ENCODE measurements at regions not wholly inside any gene's neighbourhood (a gene's known extent, or its start where the extent isn't known, plus 50 kb on each side); places are given as distances from the start of the nearest gene placed in this dataset.

- DNase-seq (ENCODE audit: low spot score): no peak
Observed at GRCh38 chr13:58998716-58999115, 1165.0 kb downstream of the DIAPH3 start.

GRCh38 chr13:58999851-59000250 lies 1163.9 kb downstream of the DIAPH3 start:
- TF ChIP-seq CTCF (IDR thresholded peaks at IDR 0.05; ENCODE audit: unreplicated experiment): no peak
- Mint-ChIP-seq H3K4me1 (ENCODE audit: unreplicated experiment) (peaks cover 11% of the 10 kb centered on the region), H3K4me3 (ENCODE audit: unreplicated experiment) (no peak overlapping the region), H3K9me3 (ENCODE audit: unreplicated experiment) (no peaks in the 10 kb centered on the region), H3K27me3 (ENCODE audit: unreplicated experiment) (peaks cover 1% of the 10 kb centered on the region), H3K27ac (ENCODE audit: unreplicated experiment) (no peak overlapping the region), H3K36me3 (ENCODE audit: low read depth, unreplicated experiment) (peaks cover 3% of the 10 kb centered on the region)
- DNase-seq (ENCODE audit: low spot score): no peak

More at GRCh38 chr13:58998716-58999115, 1165.0 kb downstream of the DIAPH3 start:
- Mint-ChIP-seq H3K36me3 (ENCODE audit: low read depth, unreplicated experiment) (peaks cover 3% of the 10 kb centered on the region), H3K4me3 (ENCODE audit: unreplicated experiment) (no peak overlapping the region), H3K9me3 (ENCODE audit: unreplicated experiment) (no peaks in the 10 kb centered on the region), H3K27ac (ENCODE audit: unreplicated experiment) (no peak overlapping the region), H3K4me1 (ENCODE audit: unreplicated experiment) (peaks cover 11% of the 10 kb centered on the region), H3K27me3 (ENCODE audit: unreplicated experiment) (peaks cover 1% of the 10 kb centered on the region)
- no peak for TF ChIP-seq CTCF (IDR thresholded peaks at IDR 0.05; ENCODE audit: unreplicated experiment)

- H3K4me3 Mint-ChIP-seq (ENCODE audit: unreplicated experiment): no peak overlapping the region
- H3K9me3 Mint-ChIP-seq (ENCODE audit: unreplicated experiment): no peaks in the 10 kb centered on the region
- H3K36me3 Mint-ChIP-seq (ENCODE audit: low read depth, unreplicated experiment): peaks cover 3% of the 10 kb centered on the region
- no peak for TF ChIP-seq CTCF (IDR thresholded peaks at IDR 0.05; ENCODE audit: unreplicated experiment)
- H3K27me3 Mint-ChIP-seq (ENCODE audit: unreplicated experiment): peaks cover 1% of the 10 kb centered on the region
- DNase-seq (ENCODE audit: low spot score): no peak
- peaks cover 11% of the 10 kb centered on the region for H3K4me1 Mint-ChIP-seq (ENCODE audit: unreplicated experiment)
- no peak overlapping the region for H3K27ac Mint-ChIP-seq (ENCODE audit: unreplicated experiment)
Observed at GRCh38 chr13:59000770-59001169, 1163.0 kb downstream of the DIAPH3 start.

GRCh38 chr13:59012731-59013130 lies 1151.0 kb downstream of the DIAPH3 start:
- no peaks in the 10 kb centered on the region for H3K36me3 Mint-ChIP-seq (ENCODE audit: low read depth, unreplicated experiment)
- H3K27me3 Mint-ChIP-seq (ENCODE audit: unreplicated experiment): no peaks in the 10 kb centered on the region
- no peak for DNase-seq (ENCODE audit: low spot score)
- no peak overlapping the region for H3K27ac Mint-ChIP-seq (ENCODE audit: unreplicated experiment)
- H3K9me3 Mint-ChIP-seq (ENCODE audit: unreplicated experiment): no peaks in the 10 kb centered on the region
- TF ChIP-seq CTCF (IDR thresholded peaks at IDR 0.05; ENCODE audit: unreplicated experiment): no peak
- H3K4me3 Mint-ChIP-seq (ENCODE audit: unreplicated experiment): no peak overlapping the region
- H3K4me1 Mint-ChIP-seq (ENCODE audit: unreplicated experiment): no peaks in the 10 kb centered on the region

GRCh38 chr13:59016250-59016649 lies 1147.5 kb downstream of the DIAPH3 start:
- TF ChIP-seq CTCF (IDR thresholded peaks at IDR 0.05; ENCODE audit: unreplicated experiment): no peak
- Mint-ChIP-seq H3K27me3 (ENCODE audit: unreplicated experiment) (no peaks in the 10 kb centered on the region), H3K27ac (ENCODE audit: unreplicated experiment) (no peak overlapping the region), H3K36me3 (ENCODE audit: low read depth, unreplicated experiment) (no peaks in the 10 kb centered on the region), H3K4me1 (ENCODE audit: unreplicated experiment) (no peaks in the 10 kb centered on the region), H3K4me3 (ENCODE audit: unreplicated experiment) (no peak overlapping the region), H3K9me3 (ENCODE audit: unreplicated experiment) (no peaks in the 10 kb centered on the region)
- no peak for DNase-seq (ENCODE audit: low spot score)

Data from endothelial cell (in vitro differentiated cells).